SHP77 treated with DMSO at 0.1 percent for 48 hours (cell line): ENCODE measurements at regions not wholly inside any gene's neighbourhood (a gene's known extent, or its start where the extent isn't known, plus 50 kb on each side); places are given as distances from the start of the nearest gene placed in this dataset.

Experiments used
- DNase-seq: peaks from one replicate; lab custom pipeline; 2025; lab: John Stamatoyannopoulos, UW

GRCh38 chr5:74954919-74955318, 88.7 kb upstream of the FAM169A start:
- no peak for DNase-seq

- no peak for DNase-seq
Measured at GRCh38 chr5:74953937-74954720, 87.9 kb upstream of the FAM169A start.

- no peak for DNase-seq
Measured at GRCh38 chr5:74953554-74953936, 87.4 kb upstream of the FAM169A start.

DNA sequence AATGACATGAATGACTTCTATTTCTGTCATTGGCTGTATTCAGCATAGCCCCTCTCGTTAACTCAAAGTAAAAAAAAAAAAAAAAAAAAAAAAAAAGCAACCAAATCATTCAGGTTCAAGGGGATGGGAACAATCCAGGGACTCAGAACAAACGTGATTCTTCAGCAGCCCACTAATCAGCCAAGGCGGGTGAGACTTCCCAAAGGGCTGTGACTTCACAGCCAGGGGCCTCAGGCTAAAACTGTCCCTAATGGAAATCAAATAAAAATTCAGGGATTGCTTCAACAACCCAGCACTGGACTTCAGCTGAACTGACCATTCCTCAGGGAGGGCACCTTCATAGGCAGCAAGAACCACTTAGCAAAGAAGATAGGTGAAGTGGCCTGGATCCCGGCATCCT, 86.2 kb upstream of the FAM169A start:
- DNase-seq: no peak

DNA sequence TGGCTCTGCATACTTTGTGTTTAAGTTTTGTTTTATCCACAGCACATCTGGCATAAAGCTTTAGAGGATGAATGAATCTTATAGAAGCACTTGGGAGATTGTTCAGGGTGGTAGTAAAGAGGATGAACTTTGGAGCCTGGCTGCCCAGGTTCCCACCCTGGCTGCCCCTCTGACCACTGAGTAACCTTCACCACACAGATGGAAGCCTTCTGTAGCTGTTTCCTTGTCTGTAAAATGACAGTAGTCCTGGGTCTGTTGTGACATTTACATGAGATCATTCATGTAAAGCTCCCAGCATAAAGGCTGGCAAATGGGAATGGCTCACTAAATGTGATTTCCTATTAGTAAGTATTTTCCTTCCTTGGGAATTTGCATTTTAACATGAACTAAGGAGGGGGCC, 85.7 kb upstream of the FAM169A start:
- DNase-seq: no peak

DNA sequence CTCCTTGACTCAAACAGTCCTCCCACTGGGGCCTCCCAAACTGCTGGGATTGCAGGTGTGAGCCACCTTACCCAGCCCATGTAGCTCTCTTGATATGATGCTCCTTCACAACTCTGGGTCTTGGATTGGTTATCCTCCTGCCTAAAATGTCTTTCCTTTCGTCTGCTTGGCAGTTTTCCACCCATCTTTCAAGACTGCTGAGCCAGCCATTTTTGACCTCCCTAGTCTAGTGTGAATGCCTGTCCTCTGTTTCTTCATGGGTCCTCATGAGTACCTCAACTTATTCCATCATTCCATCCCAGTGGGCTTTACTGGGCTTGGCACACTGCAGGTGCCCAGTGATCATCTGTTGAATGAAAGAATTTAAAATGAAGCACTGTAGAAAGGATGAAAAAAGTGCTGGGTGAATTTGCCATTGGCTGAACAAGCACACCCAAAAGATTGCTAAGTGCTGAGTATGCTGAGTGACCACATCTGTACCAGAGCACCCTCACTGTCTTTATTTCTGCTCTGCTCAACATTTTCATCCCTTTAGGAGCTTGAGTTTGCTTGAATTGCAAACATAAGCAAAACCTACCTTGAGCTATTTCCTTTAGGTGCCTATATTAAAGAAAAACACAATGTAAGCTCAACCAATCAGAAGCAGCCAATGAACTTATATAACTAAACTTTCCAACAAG, 84.8 kb upstream of the FAM169A start:
- no peak for DNase-seq

DNA sequence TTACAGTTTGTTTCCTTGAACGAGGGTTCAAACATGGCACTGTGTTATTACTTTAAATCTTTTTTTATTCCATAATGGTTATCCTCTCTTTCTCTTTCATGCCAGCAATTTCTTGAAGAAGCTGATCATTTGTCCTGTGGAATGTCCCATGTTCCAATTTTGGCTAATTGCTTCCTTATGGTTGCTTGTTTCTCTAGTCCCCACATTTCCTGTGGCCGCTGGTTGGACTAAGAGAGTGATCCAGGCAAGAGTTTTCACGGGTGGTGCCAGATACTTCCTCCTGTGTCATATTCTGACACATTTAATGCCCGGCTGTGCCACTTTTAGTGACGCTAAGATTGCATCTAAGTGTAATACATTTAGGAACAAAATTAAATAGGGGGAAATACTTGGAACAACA, 83.8 kb upstream of the FAM169A start:
- no peak for DNase-seq

GRCh38 chr5:74948031-74948546, 81.9 kb upstream of the FAM169A start:
- DNase-seq: no peak

GRCh38 chr5:74946471-74946870, 80.3 kb upstream of the FAM169A start:
- DNase-seq: no peak

DNA sequence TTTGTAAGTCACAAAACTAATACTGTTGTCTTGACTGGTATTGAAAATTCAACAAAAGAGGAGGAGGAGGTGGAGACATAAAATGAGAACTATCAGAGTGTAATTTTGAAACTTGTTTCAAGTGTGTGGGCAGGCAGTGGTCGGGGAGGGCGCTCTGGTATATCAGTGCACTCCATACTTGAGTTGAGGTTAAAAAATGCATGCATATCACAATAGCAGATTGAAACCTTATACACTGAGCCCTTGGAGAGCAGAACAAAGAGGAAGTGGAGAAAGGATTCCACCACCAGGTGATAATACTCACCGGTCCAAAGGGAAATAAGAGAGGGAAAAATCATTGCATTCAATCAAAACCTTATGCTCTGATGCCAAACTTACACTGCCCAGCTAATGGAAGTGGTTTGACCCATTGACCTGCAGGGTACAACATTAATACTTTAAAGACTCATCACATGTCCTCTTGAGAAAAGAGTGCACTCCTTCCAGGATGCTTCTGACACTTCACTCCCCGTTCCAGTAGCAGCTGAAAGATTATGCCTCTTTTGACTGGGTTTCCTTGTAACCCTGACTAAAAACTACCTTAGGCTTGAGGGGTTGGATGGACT, 79.5 kb upstream of the FAM169A start:
- no peak for DNase-seq

DNA sequence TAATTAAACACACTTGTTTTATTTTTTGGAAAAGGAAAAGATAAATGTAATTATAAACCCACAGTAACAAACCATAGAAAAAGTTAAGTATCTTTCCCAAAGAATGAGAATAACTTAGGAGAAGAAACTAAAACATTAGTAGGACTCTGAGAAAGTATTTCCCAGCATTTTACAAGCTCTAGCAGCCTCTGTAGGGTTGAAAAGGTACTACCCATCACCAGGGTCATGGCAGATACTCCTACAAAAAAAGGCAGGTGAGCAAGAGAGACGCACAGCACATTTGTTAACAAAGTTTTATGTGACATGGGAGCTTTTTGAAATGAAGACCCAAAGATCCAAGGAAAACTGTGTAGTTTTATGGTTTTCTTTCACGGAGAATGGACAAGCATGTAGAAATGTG, 77.7 kb upstream of the FAM169A start:
- no peak for DNase-seq

DNA sequence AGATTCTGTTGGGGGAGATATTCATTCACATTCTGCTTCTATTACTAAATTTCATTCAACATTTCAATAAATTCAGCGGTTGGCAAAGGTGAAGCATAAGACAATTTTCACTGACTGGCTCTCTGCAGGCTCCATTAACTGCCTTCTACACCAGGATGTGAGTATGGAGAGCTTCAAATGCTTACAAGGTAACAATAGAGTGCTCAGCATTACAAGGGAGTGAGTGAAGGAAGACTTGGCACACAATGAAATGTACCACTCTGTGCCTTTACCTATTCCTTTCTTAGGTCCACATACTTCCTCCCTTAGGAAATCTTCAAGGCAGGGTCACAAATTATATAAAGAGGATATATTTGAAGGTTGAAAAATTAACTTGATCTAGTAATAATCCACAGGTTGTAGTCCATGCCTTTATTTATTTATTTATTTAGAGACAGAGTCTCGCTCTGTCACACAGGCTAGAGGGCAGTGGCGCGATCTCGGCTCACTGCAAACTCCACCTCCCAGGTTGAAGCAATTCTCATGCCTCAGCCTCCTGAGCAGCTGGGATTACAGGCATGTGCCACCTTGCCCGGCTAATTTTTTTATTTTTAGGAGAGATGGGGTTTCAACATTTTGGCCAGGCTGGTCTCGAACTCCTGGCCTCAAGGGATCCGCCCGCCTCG, 76.6 kb upstream of the FAM169A start:
- no peak for DNase-seq

DNA sequence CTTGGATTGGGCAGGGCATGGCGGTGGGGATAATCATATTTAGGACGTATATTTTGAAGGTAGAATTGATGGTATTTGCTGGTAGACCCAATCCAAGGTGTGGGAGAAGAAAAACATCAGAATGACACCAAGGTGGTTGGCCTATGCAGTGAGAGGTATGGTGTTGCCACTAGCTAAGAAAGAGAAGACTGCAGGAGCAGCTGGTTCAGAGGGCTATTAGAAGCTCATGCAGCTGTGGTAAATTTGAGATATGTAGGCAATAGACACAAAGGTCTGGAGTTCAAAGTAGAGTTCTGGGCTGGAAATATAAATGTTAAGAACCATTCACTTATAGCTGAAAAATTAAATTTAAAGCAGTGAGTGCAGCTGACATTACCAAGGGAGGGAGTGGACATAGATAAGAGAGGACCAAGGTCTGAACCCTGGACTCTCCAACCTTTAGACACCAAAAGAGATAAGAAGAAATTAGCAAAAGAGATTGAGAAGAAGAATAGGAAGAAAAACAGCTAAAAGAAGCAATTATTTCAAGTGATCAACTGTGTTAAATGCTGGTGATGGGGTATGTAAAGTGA, 74.7 kb upstream of the FAM169A start:
- DNase-seq: no peak

DNA sequence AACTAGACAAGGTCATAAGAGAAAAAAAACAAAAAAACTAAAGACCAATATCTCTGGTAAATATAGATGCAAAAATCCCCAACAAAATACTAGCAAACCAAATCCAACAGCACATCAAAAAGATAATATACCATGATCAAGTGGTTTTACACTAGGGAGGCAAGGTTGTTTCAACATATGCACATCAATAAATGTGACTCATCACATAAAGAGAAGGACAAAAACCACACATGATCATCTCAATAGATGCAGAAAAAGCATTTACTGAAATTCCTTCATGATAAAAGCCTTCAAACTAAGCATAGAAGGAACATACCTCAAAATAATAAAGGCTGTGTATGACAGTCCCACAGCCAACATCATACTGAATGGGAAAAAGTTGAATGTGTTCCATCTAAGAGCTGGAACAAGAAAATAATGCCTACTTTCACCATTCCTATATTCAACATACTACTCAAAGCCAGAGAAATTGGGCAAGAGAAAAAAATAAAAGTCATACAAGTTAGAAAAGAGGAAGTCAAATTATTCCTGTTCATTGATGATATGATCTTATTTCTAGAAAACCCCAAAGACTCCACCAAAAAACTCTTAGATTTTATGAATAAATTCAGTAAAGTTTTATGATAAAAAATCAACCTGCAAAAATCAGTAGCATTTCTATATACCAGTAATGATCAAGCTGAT, 72.2 kb upstream of the FAM169A start:
- no peak for DNase-seq

DNA sequence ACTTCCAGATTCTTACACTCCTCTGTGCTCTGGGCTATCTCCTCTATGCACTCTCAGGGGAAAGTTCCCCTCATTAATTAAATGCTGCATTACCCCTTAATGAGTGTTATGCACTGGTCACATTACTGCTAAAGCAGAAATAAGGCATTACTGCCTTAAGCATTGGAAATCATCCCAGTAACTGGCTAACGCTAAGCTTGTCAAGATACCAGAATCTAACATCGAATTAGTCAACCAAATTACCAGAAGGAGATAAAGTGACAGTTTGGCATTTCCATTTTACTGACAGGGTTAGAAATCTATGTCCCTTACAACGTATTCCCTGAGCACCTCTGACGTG, 69.5 kb upstream of the FAM169A start:
- no peak for DNase-seq

GRCh38 chr5:74934949-74935751, 69.0 kb upstream of the FAM169A start:
- DNase-seq: no peak

- no peak for DNase-seq
Measured at GRCh38 chr5:74927336-74927735, 61.1 kb upstream of the FAM169A start.

DNA sequence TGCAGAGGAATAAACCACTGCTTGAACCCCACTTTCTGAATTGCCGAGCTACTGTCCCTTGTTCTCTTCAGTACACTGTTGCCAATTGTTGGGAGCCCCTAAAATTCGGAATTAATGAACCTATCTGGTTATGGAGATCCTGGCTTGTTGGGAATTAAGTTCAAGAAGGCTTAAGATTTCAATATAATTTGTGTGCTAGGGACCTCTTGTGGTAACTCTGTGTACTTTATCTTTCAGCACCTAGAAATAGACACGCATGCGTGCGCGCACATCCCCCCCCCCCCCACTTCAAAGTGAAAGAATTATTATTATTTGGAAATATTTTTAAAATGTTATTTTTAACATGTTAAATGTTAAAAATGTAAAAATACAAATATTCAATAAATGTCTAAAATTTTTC, 53.3 kb upstream of the FAM169A start:
- peak; percentile 29 for DNase-seq

- no peak for DNase-seq
Measured at GRCh38 chr5:74919041-74919440, 52.9 kb upstream of the FAM169A start.

- DNase-seq: no peak
Measured at GRCh38 chr5:74918232-74918669, 52.1 kb upstream of the FAM169A start.
